Stimulated activated CD8-positive, alpha-beta memory T cell treated with anti-CD3 and anti-CD28 coated beads, Interleukin-2, amount 100 ng/mL, for 1 hour (primary cell): ENCODE measurements at regions not wholly inside any gene's neighbourhood (a gene's known extent, or its start where the extent isn't known, plus 50 kb on each side); places are given as distances from the start of the nearest gene placed in this dataset.
"Not testable (repeated sequence)": the region's sequence is repeated elsewhere in the genome, so short reads cannot be mapped to it uniquely, and the experiment has no call there.

Source experiments
- DNase-seq, 2 donors: peaks; one replicate each; pipeline ENCODE4 v3.0.0-alpha.2; 2020; ENCODE audit warnings: low read depth in 2 of 2

DNA sequence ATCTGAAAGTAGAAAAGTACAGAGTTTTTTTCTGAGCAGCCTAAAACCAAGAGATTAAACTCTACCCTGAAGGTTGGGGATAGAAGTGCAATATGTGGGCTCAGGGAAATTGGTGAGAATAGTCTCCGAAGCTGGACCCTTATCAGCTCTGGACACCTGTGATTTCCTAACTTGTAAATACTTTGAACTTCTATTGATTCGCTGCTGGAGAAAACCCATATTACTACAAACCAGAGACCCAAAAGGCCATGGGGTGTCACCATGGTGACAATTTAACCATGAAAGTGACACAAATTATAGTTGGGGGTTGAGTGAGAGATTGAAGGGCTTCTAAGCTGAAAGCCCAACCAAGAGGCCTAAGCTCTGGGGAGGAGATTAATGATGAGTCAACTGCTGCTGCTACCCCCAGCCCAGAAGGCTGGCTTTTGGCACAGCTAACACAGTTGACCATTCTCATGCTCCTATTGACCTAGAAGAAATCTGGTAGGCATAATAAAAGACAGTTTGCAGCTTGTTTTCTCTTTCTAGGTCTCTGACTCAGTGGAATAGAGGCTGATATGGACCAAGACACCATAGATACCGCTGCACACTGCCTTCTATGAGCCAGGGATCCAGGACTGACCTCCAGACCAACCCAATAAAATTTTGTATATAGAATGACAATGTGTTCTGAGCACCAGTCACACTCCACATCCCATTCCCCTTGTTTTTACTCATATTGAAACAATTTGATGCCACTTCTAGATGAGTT is 131.9 kb upstream of the FNDC3A start:
- no peak for DNase-seq

DNA sequence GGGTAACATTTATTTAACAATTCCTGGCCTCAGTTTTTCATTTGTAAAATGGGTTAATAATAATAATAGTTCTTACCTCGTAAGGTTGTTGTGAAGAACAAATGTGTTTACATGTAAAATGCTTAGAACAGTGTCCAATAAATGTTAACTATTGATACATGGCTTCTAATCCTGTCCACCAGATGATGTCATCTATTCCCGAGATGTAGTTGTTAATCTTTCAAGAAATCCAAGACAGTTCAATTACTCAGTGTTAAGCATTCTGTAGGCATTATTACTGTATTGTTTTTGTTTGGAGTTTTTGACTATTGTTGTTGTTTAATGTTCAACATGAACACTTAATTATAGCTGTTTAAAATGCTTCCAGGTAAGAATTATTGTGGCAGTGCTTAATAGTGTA is 131.0 kb upstream of the FNDC3A start:
- no peak for DNase-seq

DNA sequence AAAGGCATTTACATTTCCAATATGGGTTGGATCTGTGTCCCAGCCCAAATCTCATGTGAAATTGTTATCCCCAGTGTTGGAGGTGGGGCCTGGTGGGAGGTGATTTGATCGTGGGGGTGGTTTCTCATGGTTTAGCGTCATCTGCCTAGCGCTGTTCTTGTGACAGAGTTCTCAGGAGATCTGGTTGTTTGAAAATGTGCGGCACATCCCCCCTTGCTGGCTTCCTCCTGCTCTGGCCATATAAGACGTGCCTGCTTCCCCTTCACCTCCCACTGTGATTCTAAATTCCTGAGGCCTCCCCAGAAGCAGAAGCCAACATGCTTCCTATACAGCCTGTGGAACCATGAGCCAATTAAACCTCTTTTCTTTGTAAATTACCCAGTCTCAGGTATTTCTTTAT is 126.2 kb upstream of the FNDC3A start:
- DNase-seq = no peak

DNA sequence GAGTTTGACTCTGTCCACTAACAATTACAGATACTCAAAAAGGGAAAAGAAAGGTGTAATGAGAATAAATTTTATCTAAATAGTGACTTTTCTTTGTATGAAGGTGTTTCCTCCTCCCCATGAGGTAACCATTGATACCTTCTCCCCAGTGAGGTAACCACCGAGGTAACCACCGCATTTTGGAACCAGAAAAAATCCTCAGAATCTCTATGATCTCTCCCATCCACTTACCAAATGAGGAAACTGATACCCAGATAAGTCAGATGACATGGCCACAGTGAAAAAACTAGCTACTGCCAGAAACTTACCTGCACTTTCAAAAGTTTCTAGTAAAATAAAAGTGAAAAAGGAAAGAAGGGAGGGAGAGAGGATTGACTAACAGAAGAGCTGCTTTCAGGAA is 124.0 kb upstream of the FNDC3A start:
- DNase-seq = no peak

DNA sequence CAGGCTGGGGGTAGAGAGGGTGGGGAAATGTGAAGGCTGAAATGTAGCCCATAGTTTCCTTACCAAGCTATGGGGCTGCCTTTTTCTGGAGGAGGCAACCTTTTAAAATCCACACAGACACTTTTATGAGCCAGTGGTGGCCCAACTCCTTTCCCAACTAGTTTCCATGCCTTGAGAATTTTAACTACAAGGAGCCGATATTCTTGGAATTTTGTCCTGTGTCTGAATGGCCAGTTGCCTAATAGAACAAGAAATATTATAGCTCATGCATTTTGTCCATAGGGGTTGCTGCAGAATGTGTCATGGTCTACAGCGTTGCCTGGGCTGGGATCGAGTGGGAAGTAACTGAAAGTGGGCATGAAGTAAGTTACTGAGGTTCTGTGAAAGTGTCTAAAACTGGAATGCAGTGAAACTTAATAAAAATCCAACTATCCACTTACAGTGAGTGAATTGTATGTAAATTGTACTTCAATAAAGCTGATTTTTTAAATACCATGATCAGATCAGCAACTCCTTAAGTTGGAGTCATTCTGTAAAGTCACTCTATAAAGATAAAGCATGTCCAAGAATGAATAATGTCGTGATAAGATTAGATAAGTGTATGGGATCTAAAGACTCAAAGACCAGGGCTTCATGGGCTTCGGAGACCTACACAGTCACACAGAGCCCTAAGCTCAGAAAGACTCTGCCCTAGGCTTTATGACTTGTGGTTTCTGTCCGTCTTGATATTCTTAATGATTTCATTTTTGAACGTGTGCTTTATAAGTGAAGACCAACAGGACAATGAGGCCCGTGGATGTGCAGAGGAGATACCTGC is 122.6 kb upstream of the FNDC3A start:
- DNase-seq = no peak

DNA sequence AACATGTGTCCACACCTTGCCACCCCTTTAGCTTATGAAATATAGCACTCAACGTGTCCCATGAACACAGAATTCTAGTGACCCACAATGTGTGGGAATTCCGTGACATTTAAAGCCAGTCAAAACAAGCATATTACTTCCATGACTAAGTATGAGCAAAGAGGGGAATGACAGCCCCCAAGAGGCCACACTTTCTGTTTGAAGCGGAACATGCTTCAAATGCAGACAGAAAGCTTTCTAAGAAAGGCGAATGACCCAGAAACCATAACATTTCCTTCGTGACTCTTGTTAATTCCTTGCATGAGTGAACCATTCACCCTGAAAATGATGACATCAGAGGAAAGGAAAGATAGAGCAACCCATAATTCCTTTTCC is 122.0 kb upstream of the FNDC3A start:
- DNase-seq = no peak

DNA sequence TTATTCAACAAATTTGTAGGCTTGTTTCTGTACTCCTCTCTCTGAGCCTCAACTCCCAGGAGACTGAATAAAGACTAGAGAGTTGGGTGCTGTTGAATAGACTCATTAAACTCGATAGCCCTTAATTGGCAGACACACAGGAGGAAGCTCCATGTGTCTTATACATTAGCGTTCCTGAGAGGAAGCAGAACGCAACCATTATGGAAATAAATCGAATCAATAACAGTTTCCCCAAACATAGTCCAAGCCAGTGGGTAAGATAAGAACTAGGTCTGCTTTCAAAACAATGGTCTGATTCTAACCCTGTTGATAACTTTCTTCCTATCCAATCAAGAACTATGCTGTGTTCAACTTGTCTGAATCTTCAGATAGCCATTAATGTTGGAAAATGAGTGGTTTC is 118.1 kb upstream of the FNDC3A start:
- no peak for DNase-seq

DNA sequence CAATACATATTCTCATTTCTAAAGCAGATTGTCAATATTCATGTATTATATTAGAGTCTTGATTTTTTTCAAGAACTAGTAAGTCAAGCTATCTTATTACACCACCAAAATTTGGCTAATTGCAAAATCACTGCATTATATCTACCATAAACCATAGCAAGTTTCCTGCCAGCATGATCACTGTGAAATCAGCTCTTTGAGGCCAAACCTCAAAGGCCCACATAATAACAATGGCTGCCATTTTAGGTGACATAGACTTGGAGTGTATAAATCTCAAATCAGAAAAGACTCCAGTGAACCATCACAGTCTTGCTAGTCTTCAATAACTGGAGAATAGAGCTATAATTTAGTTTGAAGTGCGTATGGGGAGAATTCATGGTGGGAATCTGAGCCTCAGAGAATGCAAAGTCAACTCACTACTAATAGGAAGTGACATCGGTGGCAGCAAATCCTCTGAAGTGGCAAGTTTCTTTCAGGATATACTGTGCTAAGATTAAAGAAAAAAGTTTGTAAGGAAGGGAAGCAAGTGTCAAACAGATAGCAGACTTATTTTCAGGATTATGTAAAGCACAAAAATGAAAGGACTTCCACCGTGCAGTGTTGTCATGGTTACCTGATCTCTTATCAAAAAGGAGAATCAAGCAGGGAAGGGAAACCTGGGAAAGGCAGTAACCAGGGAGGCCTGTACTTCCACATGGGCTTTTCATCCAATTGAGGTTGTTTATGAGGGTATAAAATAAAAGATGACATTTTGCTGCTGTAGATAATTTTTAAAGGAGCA is 117.4 kb upstream of the FNDC3A start:
- DNase-seq = no peak

DNA sequence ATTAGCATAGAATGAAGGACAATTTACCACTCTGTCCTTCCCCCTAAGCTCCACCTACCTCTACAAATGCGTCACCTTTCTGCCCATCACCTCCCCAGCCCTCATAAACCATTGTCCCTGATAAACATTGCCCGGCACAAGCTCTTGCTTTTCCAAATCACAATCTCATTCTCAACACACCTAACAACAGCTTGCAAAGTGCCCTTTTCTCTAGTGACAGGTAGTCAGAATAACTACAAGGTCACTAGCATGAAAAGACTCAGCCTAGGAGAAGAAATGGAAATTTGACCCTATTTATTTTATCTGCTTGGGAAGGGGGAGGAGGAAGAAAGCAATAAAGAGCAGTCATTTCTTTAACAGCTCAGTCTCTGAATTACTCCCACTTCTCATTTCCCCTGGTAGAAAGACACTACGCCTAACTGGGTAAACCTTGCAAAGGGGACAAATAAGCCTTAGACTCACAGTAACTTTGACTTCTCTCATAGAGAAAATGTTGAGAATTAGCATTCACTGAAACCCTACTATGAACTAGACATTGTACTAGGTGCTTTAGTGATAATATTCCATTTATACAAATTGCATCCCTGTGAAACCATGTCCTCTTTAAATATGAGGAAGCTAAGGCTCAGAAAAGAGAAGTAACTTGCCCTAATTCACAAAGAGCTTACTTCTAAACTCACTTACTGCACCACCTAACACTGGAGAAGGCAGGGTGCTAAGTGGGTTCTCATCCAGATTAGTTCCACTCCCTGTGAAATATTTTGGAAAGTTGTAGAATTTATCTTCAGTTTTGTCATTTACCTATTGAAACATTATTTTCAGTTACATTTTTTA is 116.2 kb upstream of the FNDC3A start:
- no peak for DNase-seq

DNA sequence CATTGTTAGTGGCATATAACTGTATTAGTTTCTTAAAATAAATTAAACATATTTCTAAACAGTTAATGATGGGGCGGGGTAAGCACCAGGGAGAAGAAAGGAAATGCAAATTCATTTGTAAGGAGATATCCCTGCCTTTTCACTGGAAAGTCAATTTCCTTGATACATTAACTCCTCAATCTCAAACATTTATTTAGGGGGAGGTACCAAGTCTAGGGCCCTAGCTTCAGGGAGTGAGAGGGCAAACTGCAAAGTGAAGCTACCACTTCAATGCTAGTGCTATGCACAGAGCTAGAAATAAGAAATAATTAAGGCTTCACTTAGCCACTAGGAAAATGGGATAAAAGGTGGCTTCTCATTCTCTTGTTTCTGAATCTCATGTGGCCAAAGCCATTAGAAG is 115.3 kb upstream of the FNDC3A start:
- no peak for DNase-seq

DNA sequence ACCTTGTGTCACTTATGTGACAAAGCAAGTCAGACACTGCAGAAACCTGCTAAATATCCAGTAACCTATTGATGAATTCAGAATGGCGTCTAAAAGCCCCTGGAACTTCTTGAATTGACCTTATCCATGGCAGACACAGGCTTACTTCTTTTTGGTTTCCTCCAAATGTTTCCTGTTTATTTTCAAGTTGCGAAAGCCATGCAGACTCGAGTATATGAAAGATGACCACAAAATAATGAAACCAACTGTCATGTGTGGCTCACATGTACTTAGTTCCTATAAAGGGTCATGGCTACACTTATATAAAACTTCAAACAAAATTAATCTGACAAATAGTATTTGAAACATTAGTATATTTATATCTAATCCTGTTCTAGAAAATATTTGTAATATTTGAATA is 113.1 kb upstream of the FNDC3A start:
- DNase-seq = no peak

DNA sequence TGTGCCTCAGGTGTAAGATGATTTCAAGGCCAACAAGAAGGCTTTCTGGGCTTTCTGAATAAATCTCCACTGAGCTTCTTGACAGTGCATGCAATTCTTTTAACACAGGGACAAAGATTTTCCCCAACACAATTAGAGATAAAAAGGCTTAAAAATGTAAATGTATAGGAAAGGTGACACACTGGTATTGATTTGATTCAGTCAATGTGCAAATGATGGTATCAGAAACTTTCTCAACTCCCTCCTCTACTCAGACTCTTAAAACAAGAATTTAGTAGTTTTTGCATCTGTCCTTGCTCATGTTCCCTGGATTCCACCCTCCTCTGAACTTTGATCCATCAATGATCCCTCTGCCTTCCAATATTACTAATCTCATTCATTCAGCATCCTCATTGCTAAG is 111.6 kb upstream of the FNDC3A start:
- no peak for DNase-seq

DNA sequence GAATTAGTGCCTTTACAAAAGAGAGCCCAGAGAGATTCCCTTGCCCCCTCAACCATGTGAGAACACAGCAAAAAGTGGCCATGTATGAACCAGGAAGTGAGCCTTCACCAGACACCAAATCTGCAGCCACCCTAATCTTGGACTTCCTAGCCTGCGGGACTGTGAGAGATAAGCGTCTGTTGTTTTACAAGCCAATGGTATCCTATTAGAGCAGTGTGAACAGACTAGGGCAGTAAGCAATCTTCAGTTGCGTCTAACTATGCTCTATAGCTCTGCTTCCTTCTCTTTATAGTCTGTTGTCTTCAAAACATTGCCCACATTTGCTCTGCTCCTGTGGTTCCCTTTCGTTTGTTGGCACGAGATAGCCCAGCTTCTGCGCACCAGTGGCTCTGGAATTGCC is 109.5 kb upstream of the FNDC3A start:
- no peak for DNase-seq

DNA sequence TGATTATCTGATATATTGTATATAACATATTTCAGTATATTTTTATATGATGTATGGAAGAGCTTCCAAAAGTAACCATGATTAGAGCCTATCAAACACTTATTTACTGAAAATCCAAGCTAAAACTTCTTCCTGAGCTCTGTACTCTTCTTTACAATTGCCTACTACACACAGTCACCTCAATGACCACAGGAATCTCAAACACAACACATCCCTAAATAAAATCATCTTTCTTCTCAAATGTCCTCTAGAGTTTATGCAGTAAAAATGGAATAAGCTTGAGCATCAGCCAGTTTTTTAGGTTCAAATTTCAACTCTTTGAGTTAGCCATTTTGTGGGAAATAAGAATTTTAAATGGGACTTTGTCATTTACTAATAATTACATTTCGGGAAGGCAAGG is 102.6 kb upstream of the FNDC3A start:
- no peak for DNase-seq

DNA sequence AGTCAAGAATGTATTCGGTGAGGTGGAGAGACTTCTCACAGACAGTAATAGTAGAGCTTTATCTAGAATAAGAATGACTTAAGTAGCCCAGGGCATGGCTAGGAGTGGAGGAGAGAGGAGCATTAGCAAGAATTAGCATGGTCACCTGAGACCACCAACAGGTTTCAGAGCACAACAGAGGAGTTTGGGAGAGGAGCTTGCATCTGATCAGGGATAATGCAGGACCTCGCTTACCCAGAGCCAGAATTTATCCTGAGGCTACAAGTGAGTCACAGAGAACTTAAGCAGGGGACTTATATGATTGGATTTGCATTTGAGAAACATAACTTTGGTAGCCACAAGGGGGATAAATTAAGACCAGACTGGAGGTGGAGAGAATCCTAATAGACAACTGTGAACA is 102.1 kb upstream of the FNDC3A start:
- DNase-seq = no peak

DNA sequence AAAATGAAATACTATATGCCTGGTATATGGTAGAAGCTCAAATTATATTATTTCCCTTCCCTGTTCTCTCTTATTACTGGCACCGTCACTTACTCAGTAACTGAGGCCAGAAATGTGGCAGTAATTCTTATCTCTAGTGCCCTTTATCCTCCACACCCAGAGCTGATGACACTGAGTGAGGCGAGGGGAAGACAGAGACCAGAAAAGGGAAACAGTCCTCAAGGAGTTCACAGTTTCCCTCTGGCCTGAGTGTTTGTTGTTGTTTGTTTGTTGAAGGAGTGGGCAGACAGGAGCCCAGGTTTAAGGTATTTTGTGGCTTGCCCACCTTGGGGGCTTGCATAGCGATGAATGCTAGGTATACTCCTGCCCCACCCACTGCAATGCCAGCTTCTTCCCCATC is 101.5 kb upstream of the FNDC3A start:
- no peak for DNase-seq

DNA sequence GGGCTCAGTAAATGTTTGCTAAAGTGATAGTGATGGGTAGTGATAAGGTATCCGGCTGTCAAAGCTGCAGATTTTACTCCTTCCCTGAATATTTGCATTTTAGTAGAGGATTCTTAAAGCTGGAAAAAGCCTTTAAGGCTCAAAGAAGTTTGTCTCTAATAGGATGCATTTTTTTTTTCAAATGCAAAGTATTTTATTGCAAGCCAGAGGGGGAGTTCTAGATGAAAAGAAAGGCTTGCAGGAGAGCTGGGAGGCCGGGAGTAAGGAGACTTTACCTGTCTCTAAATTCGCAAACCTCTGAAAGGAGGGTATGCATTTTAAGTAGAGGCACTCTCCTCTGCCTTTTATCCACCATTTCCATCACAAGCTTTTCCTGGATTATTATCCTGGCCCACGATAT is 100.7 kb upstream of the FNDC3A start:
- DNase-seq = no peak

DNA sequence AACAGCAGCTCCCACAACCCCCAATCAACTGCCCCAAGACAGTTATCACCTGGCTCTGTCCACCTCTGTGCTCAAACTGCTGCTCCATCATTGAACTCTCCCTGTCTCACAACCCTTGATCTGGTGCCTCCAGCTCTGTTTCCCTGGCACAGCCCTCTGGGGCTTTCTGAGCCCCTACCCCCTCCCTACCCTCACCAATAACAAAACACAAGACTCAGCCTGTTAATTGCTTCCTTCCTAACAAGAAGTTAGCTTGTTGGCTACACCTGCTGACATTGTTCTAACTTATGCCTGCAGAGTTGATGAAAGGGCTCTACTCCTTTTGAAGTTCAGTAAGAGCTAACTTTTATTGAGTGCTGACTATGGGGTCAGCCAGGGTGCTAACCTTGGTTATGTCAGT is 99.4 kb upstream of the FNDC3A start:
- DNase-seq = no peak

DNA sequence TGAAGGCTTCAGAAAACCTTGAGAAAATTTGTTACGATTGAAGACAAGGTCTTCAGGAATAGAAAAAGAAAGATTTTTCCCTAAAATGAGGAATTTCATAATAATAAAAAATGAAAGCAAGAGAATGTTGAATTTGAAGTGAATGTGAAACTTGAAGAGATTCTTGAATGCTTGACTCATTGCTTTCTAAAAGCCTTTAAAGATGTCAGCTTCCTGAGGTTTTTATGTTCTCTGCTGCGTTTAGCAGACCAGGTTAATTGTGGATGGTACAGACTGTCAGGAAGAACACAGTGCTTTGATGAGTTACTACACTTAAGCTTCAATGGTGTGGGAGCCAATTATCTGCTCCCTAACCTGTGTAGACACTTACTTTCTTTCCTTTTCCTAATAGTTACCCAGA is 96.3 kb upstream of the FNDC3A start:
- no peak for DNase-seq

DNA sequence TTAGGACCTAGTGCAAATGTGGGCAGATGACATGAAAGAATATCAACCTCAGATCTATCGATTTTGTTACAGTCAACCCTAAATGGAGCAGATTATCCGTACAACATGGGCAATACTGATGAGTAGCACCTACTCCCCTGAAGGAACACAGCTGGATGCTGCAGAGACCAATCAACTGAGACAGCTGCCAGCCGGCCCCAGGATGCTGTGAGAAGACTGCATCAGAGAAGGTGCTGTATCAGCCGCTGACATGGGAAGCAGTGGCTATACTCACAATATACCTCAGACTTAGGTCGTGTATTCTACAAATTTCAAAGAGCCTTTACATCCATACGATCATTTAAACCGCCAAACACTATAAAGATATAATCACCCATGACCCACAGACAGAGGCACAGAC is 95.9 kb upstream of the FNDC3A start:
- no peak for DNase-seq

DNA sequence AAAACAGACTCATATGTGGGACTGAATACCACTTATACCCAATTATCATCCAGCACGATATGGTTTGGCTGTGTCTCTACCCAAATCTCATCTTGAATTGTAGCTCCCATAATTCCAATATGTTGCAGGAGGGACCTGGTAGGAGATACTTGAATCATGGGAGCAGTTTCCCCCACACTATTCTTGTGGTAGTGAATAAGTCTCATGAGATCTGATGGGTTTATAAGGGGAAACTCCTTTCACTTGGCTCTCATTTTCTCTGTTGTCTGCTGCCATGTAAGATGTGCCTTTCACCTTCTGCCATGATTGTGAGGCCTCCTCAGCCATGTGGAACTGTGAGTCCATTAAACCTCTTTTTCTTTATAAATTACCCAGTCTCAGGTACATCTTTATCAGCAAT is 91.9 kb upstream of the FNDC3A start:
- DNase-seq = not testable (repeated sequence)

DNA sequence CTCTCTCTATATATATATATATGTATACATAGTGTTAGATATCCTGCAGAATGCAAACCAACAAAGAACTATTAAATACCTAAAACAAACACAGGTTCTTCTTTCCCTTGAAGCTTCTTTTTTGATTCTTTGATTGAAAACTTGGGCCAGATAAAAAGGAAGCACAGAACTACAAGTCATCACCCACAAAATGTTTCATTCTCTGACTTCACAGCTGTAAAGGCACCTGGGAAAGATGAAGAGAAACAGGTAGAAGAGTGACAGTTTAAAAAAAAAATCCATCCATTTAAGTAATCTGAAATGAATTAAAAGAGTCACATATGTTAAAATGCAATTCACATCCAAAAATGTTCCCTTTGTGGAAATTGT is 90.7 kb upstream of the FNDC3A start:
- no peak for DNase-seq
